B cell (primary cell): ENCODE measurements at regions not wholly inside any gene's neighbourhood (a gene's known extent, or its start where the extent isn't known, plus 50 kb on each side); places are given as distances from the start of the nearest gene placed in this dataset.

Experiments used
- EZH2 ChIP-seq: IDR thresholded peaks from 2 replicates; pipeline ENCODE4 v1.6.1; 2012; ENCODE audit warnings: borderline replicate concordance, low read depth, mild to moderate bottlenecking, moderate library complexity, low read length; ENCODE audit not compliant: insufficient read depth, poor library complexity, severe bottlenecking
- TF ChIP-seq, protein P1 (sequence below): fragments of 200-600 bp; IDR thresholded peaks from one replicate; pipeline ENCODE4 v1.8.0; 2022; ENCODE audit warnings: antibody characterized with exemption, mild to moderate bottlenecking

DNA sequence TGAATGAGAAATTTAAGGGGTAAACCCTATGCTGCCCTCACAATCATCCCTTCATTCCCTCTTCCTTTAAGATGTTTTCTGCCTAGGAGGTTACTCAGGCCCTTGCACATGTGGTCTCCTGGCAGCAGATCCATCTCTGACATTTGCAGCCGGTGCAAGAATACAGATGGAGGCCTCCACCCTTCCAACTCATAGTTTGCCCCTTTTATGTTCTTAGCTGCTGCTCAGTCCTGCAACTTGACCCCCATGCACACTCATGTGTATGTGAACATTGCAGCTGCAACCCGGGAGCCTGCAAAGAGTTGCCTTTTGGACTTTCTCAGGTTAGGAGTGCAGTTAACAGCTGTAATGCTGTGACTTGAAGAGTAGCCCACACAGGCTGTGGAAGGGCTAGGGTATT is 131.9 kb upstream of the SGK1 start:
- TF ChIP-seq, protein P1, sequence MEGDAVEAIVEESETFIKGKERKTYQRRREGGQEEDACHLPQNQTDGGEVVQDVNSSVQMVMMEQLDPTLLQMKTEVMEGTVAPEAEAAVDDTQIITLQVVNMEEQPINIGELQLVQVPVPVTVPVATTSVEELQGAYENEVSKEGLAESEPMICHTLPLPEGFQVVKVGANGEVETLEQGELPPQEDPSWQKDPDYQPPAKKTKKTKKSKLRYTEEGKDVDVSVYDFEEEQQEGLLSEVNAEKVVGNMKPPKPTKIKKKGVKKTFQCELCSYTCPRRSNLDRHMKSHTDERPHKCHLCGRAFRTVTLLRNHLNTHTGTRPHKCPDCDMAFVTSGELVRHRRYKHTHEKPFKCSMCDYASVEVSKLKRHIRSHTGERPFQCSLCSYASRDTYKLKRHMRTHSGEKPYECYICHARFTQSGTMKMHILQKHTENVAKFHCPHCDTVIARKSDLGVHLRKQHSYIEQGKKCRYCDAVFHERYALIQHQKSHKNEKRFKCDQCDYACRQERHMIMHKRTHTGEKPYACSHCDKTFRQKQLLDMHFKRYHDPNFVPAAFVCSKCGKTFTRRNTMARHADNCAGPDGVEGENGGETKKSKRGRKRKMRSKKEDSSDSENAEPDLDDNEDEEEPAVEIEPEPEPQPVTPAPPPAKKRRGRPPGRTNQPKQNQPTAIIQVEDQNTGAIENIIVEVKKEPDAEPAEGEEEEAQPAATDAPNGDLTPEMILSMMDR, result no peak
- no peak for TF ChIP-seq EZH2
